Right renal pelvis (tissue), 4 donors: ENCODE measurements at regions not wholly inside any gene's neighbourhood (a gene's known extent, or its start where the extent isn't known, plus 50 kb on each side); places are given as distances from the start of the nearest gene placed in this dataset.
"Not testable (repeated sequence)": the region's sequence is repeated elsewhere in the genome, so short reads cannot be mapped to it uniquely, and the experiment has no call there.

ENCODE experiments used
- DNase-seq, 4 donors: peaks; one replicate each; pipeline ENCODE4 v3.0.0-alpha.2; 2013; ENCODE audit warnings: low read depth in 4 of 4, low spot score in 3 of 4, missing footprints in 1 of 4

DNA sequence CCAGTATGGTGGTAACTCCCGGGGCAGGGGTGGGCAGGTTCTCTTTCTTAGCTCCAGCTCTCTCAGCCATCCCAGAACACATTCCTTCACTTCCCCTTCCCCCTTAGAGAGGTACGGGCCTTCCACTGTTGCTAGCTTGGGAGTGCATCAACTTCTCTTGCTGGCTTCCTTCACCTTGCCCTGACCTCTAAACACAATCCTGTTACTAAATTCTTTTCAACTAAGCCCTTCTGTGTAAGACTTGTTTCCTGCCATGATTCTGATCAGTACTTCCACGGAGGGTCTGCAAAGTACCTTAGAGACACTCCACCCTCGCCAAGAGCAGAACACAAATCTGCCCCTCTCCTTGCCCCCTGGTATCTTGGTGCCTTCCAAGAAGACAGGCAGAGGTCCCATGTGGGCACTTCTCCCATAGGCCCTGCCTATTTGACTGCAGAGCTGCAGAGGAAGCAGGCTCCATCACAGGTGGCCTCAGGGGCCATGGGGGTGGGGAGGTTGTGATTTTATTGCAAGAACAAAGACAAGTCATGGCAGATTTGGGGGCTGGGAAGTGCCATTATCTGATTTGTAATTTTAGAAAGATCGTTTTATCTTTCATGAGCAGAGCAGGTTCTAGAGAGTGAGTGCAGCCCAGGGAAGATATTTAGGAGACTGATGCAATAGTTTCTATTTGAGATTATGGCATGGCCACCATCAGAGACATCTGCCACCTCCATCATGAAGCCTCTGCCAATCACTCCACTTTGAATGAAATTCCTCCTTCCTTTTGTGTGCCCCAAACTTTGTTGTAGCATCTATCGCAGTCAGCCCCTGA lies 182.5 kb upstream of the JUN start:
- DNase-seq, result no peak

DNA sequence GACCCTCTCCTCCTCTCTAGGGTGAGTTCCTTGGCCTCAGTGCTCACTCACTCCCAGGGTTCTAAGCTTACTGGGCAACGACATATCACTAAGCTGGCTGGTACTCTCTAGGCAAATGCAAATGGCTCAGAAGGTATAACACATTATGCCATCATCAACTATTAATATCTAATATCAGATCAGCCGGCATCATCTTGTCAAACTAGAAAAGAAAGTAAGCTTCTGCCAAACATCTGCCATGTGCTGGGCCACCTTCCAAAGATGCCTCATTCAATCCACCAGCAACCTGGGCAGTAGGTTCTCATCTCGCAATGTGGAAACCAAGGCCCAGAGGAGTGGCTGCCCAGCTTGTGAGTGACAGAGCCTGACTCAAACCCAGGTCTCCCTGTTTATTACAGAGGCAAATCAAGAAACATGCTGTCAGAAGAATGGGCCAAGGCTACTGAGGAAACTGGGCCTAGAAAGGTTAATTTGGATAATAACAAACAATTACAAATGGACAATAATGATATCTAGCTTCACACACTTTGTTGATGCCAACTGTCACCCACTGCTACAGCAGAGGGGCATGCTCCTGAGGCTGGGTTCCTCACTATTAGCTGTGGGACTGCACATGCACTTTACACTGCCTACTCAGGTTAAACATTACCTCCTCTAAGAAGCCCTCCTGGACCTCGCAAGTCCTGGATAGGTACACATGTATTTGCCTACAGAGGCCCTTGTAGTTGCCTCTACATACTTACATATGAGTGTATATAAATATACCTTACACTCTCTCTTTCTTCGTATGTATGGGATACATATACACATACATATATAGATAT lies 183.3 kb upstream of the JUN start:
- no peak for DNase-seq

DNA sequence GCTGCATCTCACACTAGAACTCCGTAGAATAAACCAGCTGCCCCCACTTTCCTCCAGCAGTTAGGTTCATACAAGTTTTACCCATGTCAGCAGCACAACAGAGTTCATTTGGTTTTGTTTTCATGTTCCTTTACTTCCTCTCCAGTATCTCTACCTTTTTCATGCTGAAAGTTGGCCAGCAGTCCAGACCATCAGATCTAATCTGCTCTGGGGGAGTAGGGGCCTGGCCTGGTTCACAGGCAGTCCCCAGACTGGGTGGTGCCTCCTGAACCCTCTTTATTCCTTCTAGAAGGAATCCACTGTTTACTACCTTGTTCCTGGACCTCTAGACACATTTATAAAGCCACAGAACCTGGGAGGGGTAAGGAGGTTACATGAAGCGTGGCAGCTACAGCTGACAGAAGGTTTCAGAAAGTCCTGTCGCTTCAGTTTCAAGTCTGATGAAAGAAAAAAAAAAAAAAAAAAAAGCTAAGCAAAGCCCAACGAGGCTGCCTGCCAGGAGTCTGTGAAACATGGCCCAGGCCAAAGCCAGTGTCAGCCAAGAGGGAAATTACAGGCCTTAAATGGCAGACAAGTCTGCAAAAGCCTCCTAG lies 184.6 kb upstream of the JUN start:
- DNase-seq, result peak; percentile 29 to 52 (median 47)

DNA sequence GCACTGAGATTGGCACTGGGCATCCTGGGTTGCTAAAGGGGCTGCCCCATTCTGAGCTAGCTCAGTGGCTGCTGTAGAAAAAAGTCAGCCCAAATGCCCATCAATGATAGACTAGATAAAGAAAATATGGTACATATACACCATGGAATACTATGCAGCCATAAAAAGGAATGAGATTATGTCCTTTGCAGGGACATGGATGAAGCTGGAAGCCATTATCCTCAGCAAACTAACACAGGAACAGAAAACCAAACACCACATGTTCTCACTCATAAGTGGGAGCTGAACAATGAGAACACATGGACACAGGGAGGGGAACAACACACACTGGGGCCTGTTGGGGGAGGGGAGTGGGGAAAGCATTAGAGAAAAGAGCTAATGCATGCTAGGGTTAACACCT lies 185.3 kb upstream of the JUN start:
- DNase-seq, result not testable (repeated sequence)

DNA sequence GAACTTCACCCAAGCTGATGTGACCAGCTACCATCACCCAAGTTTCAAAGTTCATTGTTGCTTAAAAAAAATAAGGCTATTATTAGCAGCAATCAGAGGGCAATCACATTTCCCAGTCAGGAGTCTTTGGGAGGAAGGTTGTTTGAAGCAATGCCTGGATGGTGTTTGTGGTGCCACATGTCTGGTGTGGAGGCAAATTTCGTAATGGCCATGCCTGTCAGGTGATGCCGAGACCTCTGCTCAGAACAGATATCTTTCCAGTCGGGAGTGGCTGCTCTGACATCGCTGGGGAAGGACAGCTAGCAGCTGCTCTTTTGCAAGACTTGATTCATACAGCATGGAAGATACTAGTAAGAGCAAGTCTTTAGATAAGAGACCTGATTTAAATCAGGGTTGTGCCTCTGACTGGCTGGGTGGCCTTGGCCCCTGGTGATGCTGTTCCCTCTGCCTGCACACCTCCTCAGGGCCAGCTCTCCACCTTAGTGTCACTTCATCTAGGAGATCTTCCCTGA lies 187.8 kb upstream of the JUN start:
- no peak for DNase-seq

DNA sequence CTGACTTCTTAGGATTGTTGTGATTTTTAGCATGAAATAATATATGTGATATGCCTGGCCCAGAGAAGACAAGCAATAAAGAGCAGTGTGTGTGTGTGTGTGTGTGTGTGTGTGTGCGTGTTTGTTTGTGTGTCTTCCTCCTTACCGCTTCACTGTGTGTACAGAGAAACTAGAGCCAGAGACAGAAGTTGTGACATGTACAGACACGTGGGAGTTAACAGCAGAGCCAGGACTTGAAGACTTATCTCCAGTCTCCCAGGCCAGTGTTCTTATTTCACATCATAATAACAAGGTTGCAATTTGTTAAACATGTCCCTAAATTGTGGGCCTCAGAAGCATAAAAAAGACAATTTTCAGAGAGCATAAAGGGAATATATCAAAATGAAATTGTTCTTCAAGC lies 192.0 kb upstream of the JUN start:
- DNase-seq, result no peak

DNA sequence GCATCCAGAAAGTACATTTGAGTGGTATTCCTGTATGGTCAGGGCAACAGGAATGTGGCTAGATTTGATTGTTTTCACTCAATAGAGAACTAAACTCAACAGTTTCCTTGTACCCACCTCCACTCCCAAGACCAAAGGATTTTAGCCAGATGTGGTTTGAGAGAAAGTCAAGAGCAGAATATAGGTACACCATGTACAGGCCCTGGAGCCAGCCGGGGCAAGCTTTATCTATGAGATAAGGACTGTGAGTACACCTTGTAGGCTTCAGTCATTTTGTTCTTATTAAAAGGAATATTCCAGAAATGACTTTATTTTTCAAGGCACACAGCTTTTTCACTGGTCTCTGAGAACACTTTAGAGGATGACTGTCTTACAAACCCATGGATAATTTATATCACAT lies 192.4 kb upstream of the JUN start:
- no peak for DNase-seq

DNA sequence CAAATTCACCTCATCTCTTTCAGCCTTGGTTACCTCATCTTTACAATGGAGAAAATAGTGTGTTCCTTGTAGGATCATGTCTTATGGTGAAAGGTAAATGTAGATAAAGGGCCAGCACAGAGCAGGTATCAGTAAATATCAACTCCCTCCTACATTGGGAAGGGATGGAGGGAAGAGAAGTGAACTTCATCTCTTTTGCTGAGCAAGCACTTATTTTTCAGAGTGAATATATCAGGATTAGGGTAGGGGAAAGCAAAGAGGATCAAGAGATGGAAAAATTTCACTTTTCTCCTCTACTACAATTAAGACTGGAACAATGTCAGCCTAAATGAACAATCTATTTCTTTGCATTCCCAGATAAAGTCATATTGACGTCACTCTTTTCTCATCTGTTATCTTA lies 193.8 kb upstream of the JUN start:
- DNase-seq, result no peak

DNA sequence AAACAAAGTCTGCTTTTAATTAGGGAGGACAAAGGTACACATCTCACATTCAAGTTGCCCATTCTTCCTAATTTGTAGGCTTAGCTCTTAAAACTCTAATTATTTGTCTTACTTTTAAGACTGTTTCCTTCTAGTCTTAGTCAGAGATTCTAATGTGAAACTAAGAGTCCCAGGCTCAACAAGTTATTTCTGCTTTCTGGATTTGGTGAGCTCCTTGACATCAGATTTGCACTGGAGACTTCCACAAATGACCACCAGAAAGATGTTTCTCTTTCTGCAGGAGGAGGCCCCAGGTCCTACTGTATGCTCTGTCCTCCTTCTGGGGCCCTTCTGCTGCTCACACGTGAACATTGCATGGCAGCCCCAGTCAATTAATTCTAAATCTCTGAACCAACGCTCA lies 194.2 kb upstream of the JUN start:
- no peak for DNase-seq

DNA sequence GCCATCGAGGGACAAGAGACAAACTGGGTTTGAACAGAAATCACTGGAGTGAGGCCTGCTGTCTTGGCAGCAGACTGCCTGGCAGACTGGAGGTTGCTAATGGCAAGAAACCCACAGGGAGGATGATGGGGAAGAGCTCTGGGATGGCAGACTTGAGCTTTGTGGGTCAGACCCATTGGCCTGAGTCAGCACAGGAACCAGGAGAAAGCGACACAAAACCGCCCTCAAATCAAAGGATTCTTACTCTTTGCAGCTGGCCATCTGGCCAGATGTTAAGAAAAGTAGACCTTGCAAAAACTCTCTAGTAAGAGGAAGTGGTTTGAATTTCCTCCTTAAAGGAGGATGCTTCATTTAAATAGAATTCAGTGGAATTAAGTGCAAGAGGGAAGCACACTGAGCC lies 195.2 kb upstream of the JUN start:
- DNase-seq, result no peak

DNA sequence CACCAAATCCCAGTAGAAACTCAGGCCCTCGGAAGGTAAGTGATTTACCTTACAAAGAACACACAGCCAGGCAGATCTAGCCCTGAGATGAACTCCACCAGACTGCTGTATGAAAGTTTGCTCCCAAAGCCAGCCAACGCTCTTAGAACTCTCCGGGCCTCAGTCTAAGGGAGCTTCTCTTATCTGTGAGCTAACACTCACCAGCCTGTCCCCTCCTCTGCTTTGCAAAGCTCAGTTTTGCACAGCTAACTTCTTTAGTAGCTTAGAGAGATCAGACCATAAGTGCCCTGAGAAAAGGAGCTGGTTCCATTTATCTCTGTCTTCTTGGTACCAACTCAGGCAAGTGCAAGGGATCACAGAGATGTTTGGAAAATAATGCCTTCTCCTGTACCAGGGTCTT lies 195.8 kb upstream of the JUN start:
- no peak for DNase-seq

DNA sequence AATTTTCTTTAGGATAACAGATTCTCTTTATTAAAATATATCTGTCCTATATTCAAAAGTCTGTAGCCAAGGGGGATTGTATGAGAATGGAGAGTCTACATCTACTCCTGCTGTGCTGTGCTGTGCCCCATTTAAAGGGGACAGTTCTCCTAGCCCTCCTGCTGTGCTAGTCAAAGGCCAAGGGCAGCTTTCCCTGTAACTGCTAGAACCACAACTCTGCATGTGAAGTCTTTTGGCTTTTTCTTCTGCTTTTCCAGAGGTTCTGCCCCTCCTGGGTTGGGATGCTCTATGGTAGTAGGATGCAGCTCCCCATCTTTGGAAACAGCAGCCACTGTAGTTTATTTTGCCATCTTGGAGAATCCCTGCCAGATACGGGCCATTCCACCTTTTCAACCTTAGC lies 197.5 kb upstream of the JUN start:
- DNase-seq, result no peak

DNA sequence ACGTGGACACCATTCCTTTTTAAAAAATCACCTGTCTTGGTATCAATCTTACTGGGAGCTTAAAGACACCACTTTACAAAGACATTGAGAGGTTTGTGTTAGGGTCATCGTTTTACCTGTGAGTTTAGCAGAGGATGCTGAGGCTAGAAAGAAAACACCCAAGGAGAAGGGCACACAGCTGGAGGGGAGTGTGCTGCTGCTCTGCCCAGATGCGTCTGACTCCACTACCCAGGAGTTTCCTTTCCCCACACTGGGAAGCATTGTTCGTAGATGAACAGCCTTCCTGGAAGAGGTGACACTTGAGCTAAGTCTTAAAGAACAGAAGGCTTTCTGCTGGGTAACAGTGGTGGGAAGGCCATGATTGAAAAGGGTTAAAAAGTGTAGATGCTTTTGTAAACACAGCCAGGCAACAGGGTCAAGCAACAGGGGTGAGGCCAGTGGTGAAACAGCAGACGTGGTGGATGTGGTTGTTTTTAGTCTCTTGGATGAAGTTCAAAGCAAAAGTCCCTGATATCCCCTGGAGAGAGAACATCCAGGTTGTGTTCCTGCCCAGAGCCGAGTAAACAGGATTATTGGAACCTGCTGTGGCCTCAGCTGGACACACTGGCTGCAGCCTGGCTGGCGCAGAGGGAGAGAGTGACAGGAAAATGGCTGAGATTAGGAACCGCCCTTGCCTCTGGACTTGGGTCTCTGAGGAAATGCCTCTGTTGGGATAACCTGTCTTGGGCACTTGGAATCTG lies 198.6 kb upstream of the JUN start:
- DNase-seq, result no peak

DNA sequence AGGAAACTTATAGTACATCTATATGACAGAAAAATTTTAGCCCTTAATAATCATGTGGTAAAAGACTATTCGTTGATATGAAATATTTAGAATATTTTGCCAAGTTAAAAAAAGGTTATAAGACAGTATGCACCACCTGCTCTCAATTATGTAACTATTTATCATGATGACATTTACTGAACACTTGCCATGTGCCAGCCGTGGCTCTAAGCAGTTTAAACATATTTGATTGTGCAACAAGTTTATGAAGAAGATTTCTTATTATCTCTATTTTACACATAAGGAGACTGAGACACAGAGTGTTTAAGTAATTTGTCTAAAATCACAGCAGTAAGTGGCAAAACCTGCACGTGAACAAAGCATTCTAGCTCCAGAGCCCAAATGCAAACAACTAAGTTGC lies 199.3 kb upstream of the JUN start:
- DNase-seq, result no peak

DNA sequence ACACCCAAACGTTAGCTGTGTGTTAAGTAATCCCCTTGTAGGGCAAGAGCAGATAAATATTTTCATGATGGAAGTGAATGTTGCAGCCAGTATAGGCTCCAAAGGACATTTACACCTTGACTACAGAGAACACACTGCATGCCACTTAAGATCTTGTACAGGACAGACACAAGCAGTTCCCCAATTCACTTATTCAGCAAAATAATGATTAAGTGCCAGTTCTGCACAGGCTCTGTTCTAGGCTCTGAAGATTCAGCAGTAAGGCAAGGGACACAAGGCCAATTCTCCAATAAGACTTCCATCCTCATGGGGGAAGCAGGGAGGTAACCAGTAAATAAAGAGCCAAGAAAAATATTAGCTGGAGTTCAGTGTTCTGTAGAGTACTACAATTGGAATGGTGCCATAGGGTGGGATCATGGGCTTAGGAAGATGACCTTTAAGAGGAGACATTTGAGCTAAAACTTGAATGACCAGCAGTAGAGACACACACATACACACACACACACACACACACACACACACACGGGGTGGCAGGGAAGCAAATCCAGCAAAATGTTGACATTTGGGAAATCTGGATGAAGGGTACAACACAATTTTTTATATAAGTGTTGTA lies 199.9 kb upstream of the JUN start:
- no peak for DNase-seq

DNA sequence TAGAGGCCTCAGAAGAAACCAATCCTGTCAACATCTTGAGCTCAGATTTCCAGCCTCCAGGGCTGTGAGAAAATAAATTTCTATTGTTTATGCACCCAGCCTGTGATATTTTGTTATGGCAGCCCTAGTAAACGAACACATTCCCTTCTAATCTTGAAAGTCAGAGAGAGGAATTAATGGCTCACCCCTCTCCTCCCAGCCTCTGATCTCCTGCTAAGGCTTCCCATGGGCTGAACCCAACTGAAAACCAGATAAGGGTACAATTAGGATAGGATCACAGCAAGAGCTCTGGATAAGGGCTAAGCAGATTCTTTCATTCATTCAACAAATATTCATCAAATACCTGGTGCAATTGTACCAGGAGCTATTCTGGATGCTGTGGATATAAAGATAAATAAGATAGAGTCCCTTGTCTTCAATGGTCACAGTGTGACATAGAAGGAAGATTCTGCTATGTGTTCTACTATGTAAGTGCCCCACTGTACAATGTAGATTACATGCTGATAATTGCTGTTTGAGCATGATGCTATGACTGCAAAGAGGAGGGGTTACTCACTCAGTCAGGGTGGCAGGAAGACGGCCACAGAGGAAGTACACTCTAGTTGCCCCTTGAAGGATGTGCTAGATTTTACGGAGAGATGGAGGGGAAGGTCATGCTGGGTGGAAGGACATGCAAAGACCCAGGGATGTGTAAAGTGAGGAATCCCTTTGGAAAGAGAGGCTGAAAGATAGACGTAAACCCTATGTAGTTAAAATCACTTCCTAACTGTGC lies 203.3 kb upstream of the JUN start:
- DNase-seq, result no peak

DNA sequence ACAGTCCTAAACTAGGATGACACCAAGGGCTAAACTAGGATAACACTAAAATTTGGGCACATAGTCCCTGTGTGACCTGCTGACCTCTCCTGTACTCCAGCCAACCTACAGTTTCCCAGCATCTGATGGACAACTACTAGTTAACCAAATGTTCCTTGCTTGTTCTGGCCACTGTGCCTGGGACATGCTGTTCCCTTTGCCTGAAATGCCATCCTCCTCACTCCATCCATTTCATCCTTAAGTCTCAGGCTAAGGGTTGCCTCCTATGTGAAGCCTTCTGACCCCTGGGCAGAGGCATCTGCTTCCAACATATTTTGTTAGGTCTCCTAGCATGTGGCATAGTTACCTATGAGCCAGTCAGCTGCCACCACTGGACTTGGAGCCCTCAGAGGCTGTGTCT lies 204.9 kb upstream of the JUN start:
- no peak for DNase-seq

DNA sequence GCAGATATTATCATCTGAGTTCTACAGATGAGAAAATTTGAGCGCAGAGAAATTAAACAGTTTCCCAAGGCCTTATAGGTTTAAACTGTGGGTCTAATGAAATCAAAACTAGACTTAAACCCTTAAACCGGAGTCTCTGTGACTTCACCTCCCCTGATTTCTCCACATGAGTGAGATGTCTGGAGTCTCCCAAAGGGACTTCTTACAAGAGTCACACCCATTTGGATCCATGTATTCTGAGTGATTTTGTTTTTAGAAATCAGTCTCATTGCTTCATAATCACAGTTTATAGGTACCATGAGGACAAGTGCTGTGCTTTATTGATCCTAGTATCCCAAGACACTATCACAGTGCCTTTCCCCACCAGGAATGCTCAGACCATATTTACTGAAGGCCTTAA lies 206.0 kb upstream of the JUN start:
- DNase-seq, result no peak

DNA sequence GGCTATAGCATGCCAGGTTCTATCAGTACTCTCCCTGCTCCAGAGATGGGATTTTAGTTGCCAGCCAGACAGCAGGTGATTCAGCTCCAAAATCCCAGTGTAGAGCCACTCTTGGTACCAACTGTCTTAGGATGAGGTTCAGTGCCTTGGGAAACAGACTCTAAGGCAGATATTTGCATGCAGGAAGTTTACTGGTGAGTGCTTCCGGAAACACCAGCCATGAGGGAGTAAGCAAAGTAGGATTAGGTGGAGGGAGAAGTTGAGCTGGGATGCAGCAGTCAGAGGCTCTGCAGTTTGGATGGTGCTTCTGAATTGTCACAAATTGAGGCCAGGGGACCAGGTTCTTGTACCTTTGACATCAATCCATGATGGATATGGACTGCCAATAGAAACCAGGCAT lies 207.5 kb upstream of the JUN start:
- DNase-seq, result no peak

DNA sequence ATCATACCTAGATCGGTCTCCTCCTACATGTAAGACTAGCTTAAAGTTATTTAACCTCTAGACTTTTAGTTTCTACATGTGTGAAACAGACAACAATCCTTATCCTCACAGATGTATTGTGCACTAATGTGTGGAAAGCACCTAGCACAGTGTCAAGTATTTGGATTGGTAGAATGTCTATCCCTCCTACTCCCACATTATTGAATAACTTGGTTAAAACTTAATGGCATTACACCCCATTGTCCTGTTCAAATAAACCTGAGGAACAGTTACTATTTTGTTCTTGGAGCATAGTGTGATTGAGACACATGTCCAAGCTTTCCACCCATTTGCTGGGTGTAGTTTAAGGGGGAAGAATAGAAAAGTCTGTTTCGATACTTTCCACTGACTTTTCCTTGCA lies 208.8 kb upstream of the JUN start:
- no peak for DNase-seq
